Astrocyte (in vitro differentiated cells and primary cell): ENCODE measurements at regions not wholly inside any gene's neighbourhood (a gene's known extent, or its start where the extent isn't known, plus 50 kb on each side); places are given as distances from the start of the nearest gene placed in this dataset.

Experiments used
- DNase-seq: peaks from one replicate; pipeline ENCODE4 v3.0.0-alpha.2; 2010; ENCODE audit warnings: low read depth
- FAIRE-seq: peaks from 2 replicates; lab custom pipeline; 2011; peaks lifted over from hg19 to GRCh38; lab: Jason Lieb, UNC
- H2AFZ ChIP-seq: 2 replicates; pipeline ENCODE4 v1.6.0; 2012; ENCODE audit warnings: low read depth, low read length, inconsistent platforms
- H3K27ac ChIP-seq: 2 replicates; pipeline ENCODE4 v1.5.1; 2011; ENCODE audit warnings: low read depth, low read length, inconsistent platforms
- H3K27me3 ChIP-seq: 2 replicates; pipeline ENCODE4 v1.6.0; 2011; ENCODE audit warnings: low read length, inconsistent platforms; ENCODE audit not compliant: insufficient read depth
- H3K36me3 ChIP-seq: 2 replicates; pipeline ENCODE4 v1.5.1; 2011; ENCODE audit warnings: low read length, inconsistent platforms; ENCODE audit not compliant: insufficient read depth
- H3K4me1 ChIP-seq: 2 replicates; pipeline ENCODE4 v1.5.1; 2011; ENCODE audit warnings: low read length, inconsistent platforms; ENCODE audit not compliant: insufficient read depth
- H3K4me2 ChIP-seq: 2 replicates; pipeline ENCODE4 v1.6.0; 2012; ENCODE audit warnings: low read length, inconsistent platforms
- H3K4me3 ChIP-seq: 2 replicates; pipeline ENCODE4 v1.5.1; 2011; ENCODE audit warnings: low read depth, mild to moderate bottlenecking, low read length, inconsistent platforms; ENCODE audit not compliant: insufficient read depth
- H3K79me2 ChIP-seq: 2 replicates; pipeline ENCODE4 v1.6.0; 2012; ENCODE audit warnings: mild to moderate bottlenecking, low read length, inconsistent platforms; ENCODE audit not compliant: insufficient read depth
- H3K9ac ChIP-seq: 2 replicates; pipeline ENCODE4 v1.6.0; 2012; ENCODE audit warnings: mild to moderate bottlenecking, low read length, inconsistent platforms
- H3K9me3 ChIP-seq: 2 replicates; pipeline ENCODE4 v1.5.1; 2012; ENCODE audit warnings: low read depth, mild to moderate bottlenecking, low read length, inconsistent platforms; ENCODE audit not compliant: insufficient read depth
- H4K20me1 ChIP-seq: 2 replicates; pipeline ENCODE4 v1.6.0; 2012; ENCODE audit warnings: low read length, inconsistent platforms; ENCODE audit not compliant: insufficient read depth
- H3K27ac Mint-ChIP-seq: one replicate; pipeline ENCODE4 v1.8.0; 2021; ENCODE audit warnings: mild to moderate bottlenecking, mixed read lengths; ENCODE audit not compliant: unreplicated experiment
- H3K27me3 Mint-ChIP-seq: one replicate; pipeline ENCODE4 v1.8.0; 2021; ENCODE audit warnings: low read depth, mixed read lengths; ENCODE audit not compliant: unreplicated experiment
- H3K36me3 Mint-ChIP-seq: one replicate; pipeline ENCODE4 v1.8.0; 2021; ENCODE audit warnings: low read depth, mixed read lengths; ENCODE audit not compliant: unreplicated experiment
- H3K4me1 Mint-ChIP-seq: one replicate; pipeline ENCODE4 v1.8.0; 2021; ENCODE audit warnings: low read depth, mixed read lengths; ENCODE audit not compliant: unreplicated experiment
- H3K4me3 Mint-ChIP-seq: one replicate; pipeline ENCODE4 v1.8.0; 2021; ENCODE audit warnings: mild to moderate bottlenecking, moderate library complexity, mixed read lengths; ENCODE audit not compliant: unreplicated experiment
- H3K9me3 Mint-ChIP-seq: one replicate; pipeline ENCODE4 v1.8.0; 2021; ENCODE audit warnings: mild to moderate bottlenecking, mixed read lengths; ENCODE audit not compliant: unreplicated experiment
- EZH2 ChIP-seq: IDR thresholded peaks from 2 replicates; pipeline ENCODE4 v1.6.1; 2012; ENCODE audit warnings: mild to moderate bottlenecking, low read length, inconsistent platforms; ENCODE audit not compliant: insufficient read depth
- TF ChIP-seq, protein P1 (sequence below): IDR thresholded peaks from 2 replicates; pipeline ENCODE4 v1.5.1; 2011; ENCODE audit warnings: low read depth, mild to moderate bottlenecking, inconsistent platforms, low read length, moderate library complexity; ENCODE audit not compliant: insufficient read depth

DNA sequence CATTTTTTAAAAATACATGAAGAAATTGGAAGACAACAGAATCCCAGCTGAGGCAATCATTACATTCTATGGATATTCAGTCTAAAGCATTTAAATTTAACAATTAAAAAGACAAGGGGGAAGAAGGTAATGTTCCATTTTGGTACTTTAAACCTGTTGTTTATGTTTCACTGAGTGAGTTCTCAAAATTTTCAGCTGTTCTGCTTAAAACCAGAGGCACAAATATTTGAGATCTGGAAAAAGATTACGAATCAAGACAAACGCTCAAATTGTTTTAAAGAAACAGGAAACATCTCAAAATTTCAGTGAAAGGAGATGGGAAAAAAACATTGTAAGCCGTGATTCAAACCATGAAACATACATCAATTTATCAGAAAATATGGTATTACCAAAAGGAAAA lies 656.2 kb upstream of the CHAC2 start:
- no peak overlapping the region for H3K4me3 Mint-ChIP-seq
- no peaks in the 10 kb centered on the region for H3K79me2 ChIP-seq
- H4K20me1 ChIP-seq, result no peaks in the 10 kb centered on the region
- no peak overlapping the region for H3K4me2 ChIP-seq
- H3K27me3 Mint-ChIP-seq, result no peaks in the 10 kb centered on the region
- TF ChIP-seq EZH2, result no peak
- TF ChIP-seq, protein P1, sequence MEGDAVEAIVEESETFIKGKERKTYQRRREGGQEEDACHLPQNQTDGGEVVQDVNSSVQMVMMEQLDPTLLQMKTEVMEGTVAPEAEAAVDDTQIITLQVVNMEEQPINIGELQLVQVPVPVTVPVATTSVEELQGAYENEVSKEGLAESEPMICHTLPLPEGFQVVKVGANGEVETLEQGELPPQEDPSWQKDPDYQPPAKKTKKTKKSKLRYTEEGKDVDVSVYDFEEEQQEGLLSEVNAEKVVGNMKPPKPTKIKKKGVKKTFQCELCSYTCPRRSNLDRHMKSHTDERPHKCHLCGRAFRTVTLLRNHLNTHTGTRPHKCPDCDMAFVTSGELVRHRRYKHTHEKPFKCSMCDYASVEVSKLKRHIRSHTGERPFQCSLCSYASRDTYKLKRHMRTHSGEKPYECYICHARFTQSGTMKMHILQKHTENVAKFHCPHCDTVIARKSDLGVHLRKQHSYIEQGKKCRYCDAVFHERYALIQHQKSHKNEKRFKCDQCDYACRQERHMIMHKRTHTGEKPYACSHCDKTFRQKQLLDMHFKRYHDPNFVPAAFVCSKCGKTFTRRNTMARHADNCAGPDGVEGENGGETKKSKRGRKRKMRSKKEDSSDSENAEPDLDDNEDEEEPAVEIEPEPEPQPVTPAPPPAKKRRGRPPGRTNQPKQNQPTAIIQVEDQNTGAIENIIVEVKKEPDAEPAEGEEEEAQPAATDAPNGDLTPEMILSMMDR, result no peak
- no peak overlapping the region for H3K27ac ChIP-seq
- no peaks in the 10 kb centered on the region for H3K36me3 Mint-ChIP-seq
- no peaks in the 10 kb centered on the region for H3K36me3 ChIP-seq
- H3K9me3 Mint-ChIP-seq, result peaks cover 2% of the 10 kb centered on the region
- H3K4me3 ChIP-seq, result no peak overlapping the region
- DNase-seq (no peak), FAIRE-seq (no peak)
- no peak overlapping the region for H2AFZ ChIP-seq
- H3K9ac ChIP-seq, result no peak overlapping the region
- no peaks in the 10 kb centered on the region for H3K9me3 ChIP-seq
- H3K4me1 Mint-ChIP-seq, result no peaks in the 10 kb centered on the region
- no peaks in the 10 kb centered on the region for H3K4me1 ChIP-seq
- H3K27me3 ChIP-seq, result no peaks in the 10 kb centered on the region
- no peak overlapping the region for H3K27ac Mint-ChIP-seq

GRCh38 chr2:53111004-53111403 lies 656.6 kb upstream of the CHAC2 start:
- Mint-ChIP-seq H3K36me3 (no peaks in the 10 kb centered on the region), H3K4me1 (no peaks in the 10 kb centered on the region), H3K27ac (no peak overlapping the region), H3K27me3 (no peaks in the 10 kb centered on the region), H3K4me3 (no peak overlapping the region), H3K9me3 (peaks cover 2% of the 10 kb centered on the region)
- no peak overlapping the region for H3K27ac ChIP-seq
- H4K20me1 ChIP-seq, result no peaks in the 10 kb centered on the region
- peak overlapping the region; percentile 18 for H2AFZ ChIP-seq
- H3K79me2 ChIP-seq, result no peaks in the 10 kb centered on the region
- no peak for TF ChIP-seq EZH2
- TF ChIP-seq, protein P1, result no peak
- H3K4me3 ChIP-seq, result no peak overlapping the region
- no peaks in the 10 kb centered on the region for H3K27me3 ChIP-seq
- FAIRE-seq (no peak), DNase-seq (no peak)
- no peaks in the 10 kb centered on the region for H3K4me1 ChIP-seq
- no peak overlapping the region for H3K9ac ChIP-seq
- H3K9me3 ChIP-seq, result no peaks in the 10 kb centered on the region
- no peak overlapping the region for H3K4me2 ChIP-seq
- H3K36me3 ChIP-seq, result no peaks in the 10 kb centered on the region

- no peak overlapping the region for H2AFZ ChIP-seq
- no peak overlapping the region for H3K4me2 ChIP-seq
- TF ChIP-seq, protein P1, result no peak
- no peak for TF ChIP-seq EZH2
- H4K20me1 ChIP-seq, result no peaks in the 10 kb centered on the region
- H3K9me3 Mint-ChIP-seq, result no peaks in the 10 kb centered on the region
- H3K4me3 Mint-ChIP-seq, result no peak overlapping the region
- FAIRE-seq (no peak), DNase-seq (no peak)
- peaks cover 12% of the 10 kb centered on the region for H3K4me1 Mint-ChIP-seq
- no peaks in the 10 kb centered on the region for H3K9me3 ChIP-seq
- H3K27ac Mint-ChIP-seq, result no peak overlapping the region
- H3K79me2 ChIP-seq, result no peaks in the 10 kb centered on the region
- no peaks in the 10 kb centered on the region for H3K27me3 Mint-ChIP-seq
- H3K36me3 Mint-ChIP-seq, result no peaks in the 10 kb centered on the region
- no peaks in the 10 kb centered on the region for H3K36me3 ChIP-seq
- no peaks in the 10 kb centered on the region for H3K4me1 ChIP-seq
- no peak overlapping the region for H3K27ac ChIP-seq
- no peak overlapping the region for H3K9ac ChIP-seq
- no peak overlapping the region for H3K4me3 ChIP-seq
- H3K27me3 ChIP-seq, result no peaks in the 10 kb centered on the region
These were observed 659.4 kb upstream of the CHAC2 start for GRCh38 chr2:53108246-53108645.
